Type B pancreatic cell (in vitro differentiated cells): ENCODE measurements at regions not wholly inside any gene's neighbourhood (a gene's known extent, or its start where the extent isn't known, plus 50 kb on each side); places are given as distances from the start of the nearest gene placed in this dataset.

Source experiments
- DNase-seq: peaks from one replicate; pipeline ENCODE4 v3.0.0; 2021; ENCODE audit warnings: mixed read lengths; ENCODE audit not compliant: unreplicated experiment; ENCODE audit errors: extremely low spot score
- H3K27ac Mint-ChIP-seq: 2 replicates; pipeline ENCODE4 v1.8.0; 2021; ENCODE audit warnings: mild to moderate bottlenecking, mixed read lengths
- H3K27me3 Mint-ChIP-seq: 2 replicates; pipeline ENCODE4 v1.8.0; 2021; ENCODE audit warnings: mixed read lengths
- H3K36me3 Mint-ChIP-seq: 2 replicates; pipeline ENCODE4 v1.8.0; 2021; ENCODE audit warnings: mixed read lengths
- H3K4me1 Mint-ChIP-seq: one replicate; pipeline ENCODE4 v1.8.0; 2021; ENCODE audit warnings: mixed read lengths; ENCODE audit not compliant: unreplicated experiment
- H3K4me3 Mint-ChIP-seq: 2 replicates; pipeline ENCODE4 v1.8.0; 2021; ENCODE audit warnings: mild to moderate bottlenecking, mixed read lengths
- H3K9me3 Mint-ChIP-seq: 2 replicates; pipeline ENCODE4 v1.8.0; 2021; ENCODE audit warnings: mixed read lengths
- CTCF ChIP-seq: fragments of 200-600 bp; sonication (generic); conservative IDR thresholded peaks from 2 replicates; pipeline ENCODE4 v1.5.0; 2021; ENCODE audit warnings: antibody characterized with exemption, mild to moderate bottlenecking

GRCh38 chr6:163743796-163744195 lies 329.3 kb downstream of the QKI start:
- Mint-ChIP-seq H3K9me3 (no peaks in the 10 kb centered on the region), H3K27me3 (no peaks in the 10 kb centered on the region), H3K36me3 (no peaks in the 10 kb centered on the region), H3K4me1 (peaks cover 13% of the 10 kb centered on the region), H3K4me3 (no peak overlapping the region), H3K27ac (no peak overlapping the region)
- TF ChIP-seq CTCF: no peak
- no peak for DNase-seq

- DNase-seq: no peak
- Mint-ChIP-seq H3K9me3 (peaks cover 5% of the 10 kb centered on the region), H3K4me3 (no peak overlapping the region), H3K36me3 (no peaks in the 10 kb centered on the region), H3K4me1 (peaks cover 13% of the 10 kb centered on the region), H3K27me3 (peaks cover under 1% of the 10 kb centered on the region), H3K27ac (no peak overlapping the region)
- TF ChIP-seq CTCF: no peak
These were observed 327.3 kb downstream of the QKI start for GRCh38 chr6:163741743-163742363.

GRCh38 chr6:163741342-163741741 lies 326.8 kb downstream of the QKI start:
- no peak overlapping the region for H3K27ac Mint-ChIP-seq
- H3K27me3 Mint-ChIP-seq: peaks cover 4% of the 10 kb centered on the region
- peaks cover 13% of the 10 kb centered on the region for H3K4me1 Mint-ChIP-seq
- H3K9me3 Mint-ChIP-seq: peaks cover 5% of the 10 kb centered on the region
- no peak overlapping the region for H3K4me3 Mint-ChIP-seq
- DNase-seq: no peak
- H3K36me3 Mint-ChIP-seq: no peaks in the 10 kb centered on the region
- TF ChIP-seq CTCF: no peak

GRCh38 chr6:163739966-163740365 lies 325.4 kb downstream of the QKI start:
- Mint-ChIP-seq H3K4me3 (no peak overlapping the region), H3K36me3 (no peaks in the 10 kb centered on the region), H3K9me3 (peaks cover 5% of the 10 kb centered on the region), H3K27ac (no peak overlapping the region), H3K4me1 (no peaks in the 10 kb centered on the region), H3K27me3 (peaks cover 4% of the 10 kb centered on the region)
- DNase-seq: no peak
- no peak for TF ChIP-seq CTCF

GRCh38 chr6:163739408-163739725 lies 324.8 kb downstream of the QKI start:
- no peak overlapping the region for H3K4me3 Mint-ChIP-seq
- no peak for DNase-seq
- peaks cover 5% of the 10 kb centered on the region for H3K9me3 Mint-ChIP-seq
- H3K27ac Mint-ChIP-seq: no peak overlapping the region
- H3K4me1 Mint-ChIP-seq: no peaks in the 10 kb centered on the region
- no peak for TF ChIP-seq CTCF
- H3K36me3 Mint-ChIP-seq: no peaks in the 10 kb centered on the region
- H3K27me3 Mint-ChIP-seq: peaks cover 4% of the 10 kb centered on the region
